Left lobe of liver (tissue), 2 donors: ENCODE measurements at regions not wholly inside any gene's neighbourhood (a gene's known extent, or its start where the extent isn't known, plus 50 kb on each side); places are given as distances from the start of the nearest gene placed in this dataset.
A peak's percentile ranks its signal among the peaks of the same experiment; 100 is the strongest.
"Not testable (repeated sequence)": the region's sequence is repeated elsewhere in the genome, so short reads cannot be mapped to it uniquely, and the experiment has no call there.

Experiments
- ATAC-seq: fragments of 200-7000 bp; cut with Tn5 transposase; one replicate; pipeline ENCODE4 v1.9.1; 2020; ENCODE audit warnings: mild to moderate bottlenecking, moderate library complexity
- DNase-seq: peaks from one replicate; pipeline ENCODE4 v3.0.0-alpha.2; 2020; ENCODE audit warnings: low spot score
- donor health status: DM: no; HTN: no; CAD: no; lungs with moderate emphysema.
- donor health status: DM: no; HTN: yes; CAD: no.

GRCh38 chr21:9246010-9246409, 1275.4 kb upstream of the TPTE start:
- DNase-seq: not testable (repeated sequence)
- ATAC-seq: peak; percentile 28

- ATAC-seq: peak; percentile 66
- not testable (repeated sequence) for DNase-seq
Measured at GRCh38 chr21:9246481-9247289, 1274.7 kb upstream of the TPTE start.

GRCh38 chr21:9247290-9247613, 1274.1 kb upstream of the TPTE start:
- ATAC-seq: peak; percentile 49
- DNase-seq: not testable (repeated sequence)

GRCh38 chr21:9247616-9248317, 1273.6 kb upstream of the TPTE start:
- peak; percentile 55 for ATAC-seq
- not testable (repeated sequence) for DNase-seq
